Calu3 (cell line): ENCODE measurements at regions not wholly inside any gene's neighbourhood (a gene's known extent, or its start where the extent isn't known, plus 50 kb on each side); places are given as distances from the start of the nearest gene placed in this dataset.

ENCODE experiments used
- BruUV-seq: library from RNA; stranded (reverse); fragments of 400-500 nt; replicated peaks from 2 replicates; lab custom pipeline; 2021; lab: Mats Ljungman, UMichigan
- CTCF ChIA-PET: fragments of 300-600 bp; sonication (Branson Sonifier 250); formaldehyde crosslinking; loops from one replicate; lab custom pipeline; 2022; ENCODE audit warnings: antibody characterized with exemption; lab: Charles Lee
- DNase-seq: peaks from one replicate; pipeline ENCODE4 v3.0.0; 2022
- H3K27ac Mint-ChIP-seq: one replicate; pipeline ENCODE4 v1.8.0; 2022; ENCODE audit warnings: mixed read lengths; ENCODE audit not compliant: unreplicated experiment
- H3K27me3 Mint-ChIP-seq: one replicate; pipeline ENCODE4 v1.8.0; 2022; ENCODE audit warnings: mixed read lengths; ENCODE audit not compliant: unreplicated experiment
- H3K36me3 Mint-ChIP-seq: one replicate; pipeline ENCODE4 v1.8.0; 2022; ENCODE audit warnings: mild to moderate bottlenecking, moderate library complexity, mixed read lengths; ENCODE audit not compliant: insufficient read depth, unreplicated experiment
- H3K4me1 Mint-ChIP-seq: one replicate; pipeline ENCODE4 v1.8.0; 2022; ENCODE audit warnings: mild to moderate bottlenecking, low read depth, mixed read lengths; ENCODE audit not compliant: unreplicated experiment
- H3K4me3 Mint-ChIP-seq: one replicate; pipeline ENCODE4 v1.8.0; 2022; ENCODE audit warnings: mild to moderate bottlenecking, low read depth, moderate library complexity, mixed read lengths; ENCODE audit not compliant: unreplicated experiment
- H3K9me3 Mint-ChIP-seq: one replicate; pipeline ENCODE4 v1.8.0; 2022; ENCODE audit warnings: low read depth, mixed read lengths; ENCODE audit not compliant: unreplicated experiment
- CTCF ChIP-seq: fragments of 200-600 bp; IDR thresholded peaks from one replicate; pipeline ENCODE4 v1.8.0; 2022; ENCODE audit warnings: antibody characterized with exemption; ENCODE audit not compliant: unreplicated experiment
- intact Hi-C: fragments of 100-400 bp; cut with micrococcal nuclease; formaldehyde crosslinking; loops from one replicate; pipeline ENCODE4 v1.10.0; 2022; ENCODE audit not compliant: unreplicated experiment

- H3K36me3 Mint-ChIP-seq: no peaks in the 10 kb centered on the region
- no peak overlapping the region for H3K4me3 Mint-ChIP-seq
- peaks cover 48% of the 10 kb centered on the region for H3K27me3 Mint-ChIP-seq
- DNase-seq: no peak
- intact Hi-C loops: no loop called here
- CTCF ChIA-PET: no interaction called here
- no peak overlapping the region for H3K27ac Mint-ChIP-seq
- H3K4me1 Mint-ChIP-seq: no peaks in the 10 kb centered on the region
- no peak for TF ChIP-seq CTCF
- no peaks in the 10 kb centered on the region for H3K9me3 Mint-ChIP-seq
- no TSS peak for BruUV-seq
These were observed 233.1 kb downstream of the RPIA start for GRCh38 chr2:88924533-88924932.

DNA sequence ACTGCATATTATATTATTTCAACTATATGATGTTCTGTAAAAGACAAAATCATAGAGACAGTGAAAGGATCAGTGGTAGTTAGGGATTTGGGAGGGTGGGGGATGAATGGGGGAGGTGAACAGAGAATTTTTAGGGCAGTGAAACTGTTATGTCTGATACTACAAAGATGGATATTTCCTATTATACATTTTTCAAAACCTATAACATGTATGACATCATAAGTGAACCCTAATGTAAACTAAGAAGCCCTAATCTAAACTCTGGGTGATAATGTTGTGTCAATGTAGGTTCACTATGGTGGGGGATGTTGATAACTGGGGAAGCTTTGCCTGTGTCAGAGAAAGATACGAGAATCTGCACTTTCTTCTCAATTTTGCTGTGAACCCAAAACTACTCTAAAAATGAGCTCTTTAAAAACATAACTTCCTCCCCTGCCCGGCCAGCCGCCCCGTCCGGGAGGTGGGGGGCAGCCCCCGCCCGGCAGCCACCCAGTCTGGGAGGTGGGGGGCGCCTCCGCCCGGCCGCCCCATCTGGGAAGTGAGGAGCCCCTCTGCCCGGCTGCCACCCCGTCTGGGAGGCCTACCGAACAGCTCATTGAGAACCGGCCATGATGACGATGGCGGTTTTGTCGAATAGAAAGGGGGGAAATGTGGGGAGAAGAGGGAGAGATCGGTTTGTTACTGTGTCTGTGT lies 234.4 kb downstream of the RPIA start:
- CTCF ChIA-PET: no interaction called here
- H3K4me3 Mint-ChIP-seq: no peak overlapping the region
- H3K36me3 Mint-ChIP-seq: no peaks in the 10 kb centered on the region
- TF ChIP-seq CTCF: no peak
- peaks cover 44% of the 10 kb centered on the region for H3K27me3 Mint-ChIP-seq
- H3K27ac Mint-ChIP-seq: no peak overlapping the region
- no peak for DNase-seq
- no peaks in the 10 kb centered on the region for H3K4me1 Mint-ChIP-seq
- intact Hi-C loops: no loop called here
- H3K9me3 Mint-ChIP-seq: no peaks in the 10 kb centered on the region
- BruUV-seq: no TSS peak

DNA sequence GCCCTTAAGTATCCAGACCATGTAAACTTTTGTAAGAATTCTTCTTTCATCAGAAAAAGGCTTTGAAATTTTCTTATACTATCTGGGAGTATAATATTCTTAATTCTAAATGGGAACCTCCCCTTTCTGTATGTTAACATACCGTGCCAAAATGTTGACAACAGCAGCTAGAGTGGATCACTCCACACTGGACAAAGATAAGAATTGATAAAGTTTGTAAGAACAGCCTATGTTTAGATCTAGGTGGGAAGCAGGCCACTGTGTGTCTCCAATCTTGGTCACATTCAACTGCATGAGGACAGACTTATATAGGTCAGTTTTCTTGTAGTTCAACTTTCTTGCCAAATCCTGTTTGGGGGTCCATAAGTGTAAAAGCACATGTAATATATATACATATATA lies 235.7 kb downstream of the RPIA start:
- H3K4me3 Mint-ChIP-seq: no peak overlapping the region
- no peaks in the 10 kb centered on the region for H3K36me3 Mint-ChIP-seq
- H3K27ac Mint-ChIP-seq: no peak overlapping the region
- peaks cover 50% of the 10 kb centered on the region for H3K27me3 Mint-ChIP-seq
- no peaks in the 10 kb centered on the region for H3K4me1 Mint-ChIP-seq
- BruUV-seq: no TSS peak
- TF ChIP-seq CTCF: no peak
- H3K9me3 Mint-ChIP-seq: no peaks in the 10 kb centered on the region
- CTCF ChIA-PET: no interaction called here
- intact Hi-C loops: no loop called here
- DNase-seq: no peak

GRCh38 chr2:88930659-88931058 lies 239.2 kb downstream of the RPIA start:
- Mint-ChIP-seq H3K27me3 (peaks cover 50% of the 10 kb centered on the region), H3K4me1 (no peaks in the 10 kb centered on the region), H3K4me3 (no peak overlapping the region), H3K36me3 (no peaks in the 10 kb centered on the region), H3K9me3 (no peaks in the 10 kb centered on the region), H3K27ac (no peak overlapping the region)
- intact Hi-C loops: no loop called here
- DNase-seq: no peak
- CTCF ChIA-PET: interaction anchor here (0.7 kb wide), 1 partner anchor 50 kb away, joined by 3 read pairs; no protein-coding TSS in a partner anchor
- TF ChIP-seq CTCF: no peak
- BruUV-seq: no TSS peak
